ENCODE measurements at regions not wholly inside any gene's neighbourhood (a gene's known extent, or its start where the extent isn't known, plus 50 kb on each side); places are given as distances from the start of the nearest gene placed in this dataset.

- Mint-ChIP-seq H3K9me3 (no peaks in the 10 kb centered on the region), H3K36me3 (ENCODE audit: low read depth) (no peaks in the 10 kb centered on the region), H3K4me1 (ENCODE audit: low read depth) (no peaks in the 10 kb centered on the region), H3K4me3 (no peak overlapping the region), H3K27ac (no peak overlapping the region), H3K27me3 (no peaks in the 10 kb centered on the region)
- ATAC-seq (no peak), DNase-seq (no peak)
- ChIA-PET CTCF (no interaction called here), POLR2A (no interaction called here)
- TF ChIP-seq CTCF (IDR thresholded peaks at IDR 0.05) = no peak
- intact Hi-C loops (cut with micrococcal nuclease) = no loop called here
Observed at GRCh38 chr14:96633096-96633495, 130.9 kb downstream of the PAPOLA start.

GRCh38 chr14:96634481-96634880 lies 132.3 kb downstream of the PAPOLA start:
- Mint-ChIP-seq H3K27me3 (no peaks in the 10 kb centered on the region), H3K4me3 (no peak overlapping the region), H3K27ac (no peak overlapping the region), H3K36me3 (ENCODE audit: low read depth) (no peaks in the 10 kb centered on the region), H3K9me3 (no peaks in the 10 kb centered on the region), H3K4me1 (ENCODE audit: low read depth) (no peaks in the 10 kb centered on the region)
- TF ChIP-seq CTCF (IDR thresholded peaks at IDR 0.05) = no peak
- CTCF ChIA-PET = no interaction called here
- intact Hi-C loops (cut with micrococcal nuclease) = no loop called here
- no peak for ATAC-seq
- POLR2A ChIA-PET = no interaction called here
- DNase-seq = no peak

GRCh38 chr14:96634896-96635295 lies 132.7 kb downstream of the PAPOLA start:
- no peaks in the 10 kb centered on the region for H3K9me3 Mint-ChIP-seq
- intact Hi-C loops (cut with micrococcal nuclease) = no loop called here
- no peaks in the 10 kb centered on the region for H3K27me3 Mint-ChIP-seq
- no peak overlapping the region for H3K27ac Mint-ChIP-seq
- ChIA-PET POLR2A (no interaction called here), CTCF (no interaction called here)
- no peaks in the 10 kb centered on the region for H3K36me3 Mint-ChIP-seq (ENCODE audit: low read depth)
- ATAC-seq (no peak), DNase-seq (no peak)
- no peaks in the 10 kb centered on the region for H3K4me1 Mint-ChIP-seq (ENCODE audit: low read depth)
- TF ChIP-seq CTCF (IDR thresholded peaks at IDR 0.05) = no peak
- H3K4me3 Mint-ChIP-seq = no peak overlapping the region

- CTCF ChIA-PET = no interaction called here
Observed at GRCh38 chr14:96635850-96636249, 133.7 kb downstream of the PAPOLA start.

GRCh38 chr14:96637521-96637920 lies 135.3 kb downstream of the PAPOLA start:
- Mint-ChIP-seq H3K9me3 (no peaks in the 10 kb centered on the region), H3K4me3 (no peak overlapping the region), H3K27ac (no peak overlapping the region), H3K36me3 (ENCODE audit: low read depth) (no peaks in the 10 kb centered on the region), H3K4me1 (ENCODE audit: low read depth) (no peaks in the 10 kb centered on the region), H3K27me3 (no peaks in the 10 kb centered on the region)
- DNase-seq (no peak), ATAC-seq (no peak)
- no peak for TF ChIP-seq CTCF (IDR thresholded peaks at IDR 0.05)
- ChIA-PET CTCF (no interaction called here), POLR2A (no interaction called here)
- intact Hi-C loops (cut with micrococcal nuclease) = no loop called here

More at GRCh38 chr14:96635850-96636249, 133.7 kb downstream of the PAPOLA start:
- intact Hi-C loops (cut with micrococcal nuclease) = no loop called here
- Mint-ChIP-seq H3K9me3 (no peaks in the 10 kb centered on the region), H3K4me1 (ENCODE audit: low read depth) (no peaks in the 10 kb centered on the region), H3K36me3 (ENCODE audit: low read depth) (no peaks in the 10 kb centered on the region), H3K27ac (no peak overlapping the region), H3K4me3 (no peak overlapping the region), H3K27me3 (no peaks in the 10 kb centered on the region)
- ATAC-seq (no peak), DNase-seq (no peak)
- TF ChIP-seq CTCF (IDR thresholded peaks at IDR 0.05) = no peak
- POLR2A ChIA-PET = no interaction called here

Data from activated CD8-positive, alpha-beta T cell treated with anti-CD3 and anti-CD28 coated beads for 36 hours (primary cell).